Smooth muscle cell (in vitro differentiated cells): ENCODE measurements at regions not wholly inside any gene's neighbourhood (a gene's known extent, or its start where the extent isn't known, plus 50 kb on each side); places are given as distances from the start of the nearest gene placed in this dataset.

Source experiments
- DNase-seq: peaks from one replicate; lab custom pipeline; 2025; ENCODE audit not compliant: unreplicated experiment; lab: John Stamatoyannopoulos, UW
- H2AFZ ChIP-seq: fragments of 200-600 bp; sonication (generic); 2 replicates; pipeline ENCODE4 v1.6.0; 2016; ENCODE audit warnings: antibody characterized with exemption, low read depth, mild to moderate bottlenecking
- H3F3A ChIP-seq: fragments of 200-600 bp; sonication (generic); 2 replicates; pipeline ENCODE4 v1.6.0; 2017; ENCODE audit warnings: antibody characterized with exemption, low read depth
- H3K27ac ChIP-seq: fragments of 200-600 bp; sonication (generic); 2 replicates; pipeline ENCODE4 v1.5.1; 2016; ENCODE audit warnings: low read depth, mild to moderate bottlenecking
- H3K27me3 ChIP-seq: fragments of 200-600 bp; sonication (generic); 2 replicates; pipeline ENCODE4 v1.6.1; 2016; ENCODE audit warnings: low read depth, mild to moderate bottlenecking
- H3K36me3 ChIP-seq: fragments of 200-600 bp; sonication (generic); 2 replicates; pipeline ENCODE4 v1.5.1; 2016; ENCODE audit warnings: low read depth
- H3K4me1 ChIP-seq: fragments of 200-600 bp; sonication (generic); 2 replicates; pipeline ENCODE4 v1.5.1; 2016; ENCODE audit warnings: low read depth
- H3K4me2 ChIP-seq: fragments of 200-600 bp; sonication (generic); 2 replicates; pipeline ENCODE4 v1.6.0; 2016; ENCODE audit warnings: mild to moderate bottlenecking
- H3K4me3 ChIP-seq: fragments of 200-600 bp; sonication (generic); 2 replicates; pipeline ENCODE4 v1.5.1; 2016; ENCODE audit warnings: mild to moderate bottlenecking
- H3K79me2 ChIP-seq: fragments of 200-600 bp; sonication (generic); 2 replicates; pipeline ENCODE4 v1.6.0; 2016; ENCODE audit warnings: low read depth, mild to moderate bottlenecking
- H3K9ac ChIP-seq: fragments of 200-600 bp; sonication (generic); 2 replicates; pipeline ENCODE4 v1.6.0; 2016; ENCODE audit warnings: low read depth
- H3K9me3 ChIP-seq: fragments of 200-600 bp; sonication (generic); replicated peaks from 2 replicates; pipeline ENCODE4 v1.5.1; 2016; ENCODE audit warnings: low read depth
- H4K20me1 ChIP-seq: fragments of 200-600 bp; sonication (generic); 2 replicates; pipeline ENCODE4 v1.6.0; 2016; ENCODE audit warnings: low read depth
- WGBS: methylation state at CpG from one replicate; pipeline ENCODE4 v1.1.7; 2016; ENCODE audit warnings: low lambda C conversion rate; 5-methylcytosine and 5-hydroxymethylcytosine counted together
- TF ChIP-seq, protein P1 (sequence below): fragments of 200-600 bp; sonication (generic); IDR thresholded peaks from 2 replicates; pipeline ENCODE4 v1.5.1; 2017; ENCODE audit warnings: borderline replicate concordance, mild to moderate bottlenecking, antibody characterized with exemption; ENCODE audit not compliant: insufficient read depth, poor library complexity, severe bottlenecking

DNA sequence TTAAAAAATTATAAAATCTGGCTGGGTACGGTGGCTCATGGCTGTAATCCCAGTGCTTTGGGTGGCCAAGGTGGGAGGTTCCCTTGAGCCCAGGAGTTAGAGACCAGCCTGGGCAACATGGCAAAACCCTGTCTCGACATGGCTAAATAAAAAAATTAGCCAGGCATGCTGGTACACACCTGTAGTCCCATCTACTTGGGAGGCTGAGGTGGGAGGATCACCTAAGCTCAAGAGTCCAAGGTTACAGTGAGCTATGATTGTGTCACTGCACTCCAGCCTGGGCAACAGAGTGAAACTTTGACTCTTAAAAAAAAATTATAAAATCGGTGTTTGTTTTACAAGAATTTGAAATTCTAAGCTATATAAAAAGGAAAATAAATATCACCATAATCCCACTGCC is 141.8 kb downstream of the SLC38A6 start:
- no peak for DNase-seq
- Histone ChIP-seq H2AFZ (no peak overlapping the region), H3K4me3 (no peak overlapping the region), H3K9ac (no peak overlapping the region), H3K4me2 (no peak overlapping the region), H3K9me3 (no peaks in the 10 kb centered on the region), H3K36me3 (no peaks in the 10 kb centered on the region), H3K79me2 (no peaks in the 10 kb centered on the region), H4K20me1 (no peaks in the 10 kb centered on the region), H3K27ac (no peak overlapping the region), H3F3A (no peaks in the 10 kb centered on the region), H3K27me3 (no peaks in the 10 kb centered on the region), H3K4me1 (peaks cover 15% of the 10 kb centered on the region)
- TF ChIP-seq, protein P1, sequence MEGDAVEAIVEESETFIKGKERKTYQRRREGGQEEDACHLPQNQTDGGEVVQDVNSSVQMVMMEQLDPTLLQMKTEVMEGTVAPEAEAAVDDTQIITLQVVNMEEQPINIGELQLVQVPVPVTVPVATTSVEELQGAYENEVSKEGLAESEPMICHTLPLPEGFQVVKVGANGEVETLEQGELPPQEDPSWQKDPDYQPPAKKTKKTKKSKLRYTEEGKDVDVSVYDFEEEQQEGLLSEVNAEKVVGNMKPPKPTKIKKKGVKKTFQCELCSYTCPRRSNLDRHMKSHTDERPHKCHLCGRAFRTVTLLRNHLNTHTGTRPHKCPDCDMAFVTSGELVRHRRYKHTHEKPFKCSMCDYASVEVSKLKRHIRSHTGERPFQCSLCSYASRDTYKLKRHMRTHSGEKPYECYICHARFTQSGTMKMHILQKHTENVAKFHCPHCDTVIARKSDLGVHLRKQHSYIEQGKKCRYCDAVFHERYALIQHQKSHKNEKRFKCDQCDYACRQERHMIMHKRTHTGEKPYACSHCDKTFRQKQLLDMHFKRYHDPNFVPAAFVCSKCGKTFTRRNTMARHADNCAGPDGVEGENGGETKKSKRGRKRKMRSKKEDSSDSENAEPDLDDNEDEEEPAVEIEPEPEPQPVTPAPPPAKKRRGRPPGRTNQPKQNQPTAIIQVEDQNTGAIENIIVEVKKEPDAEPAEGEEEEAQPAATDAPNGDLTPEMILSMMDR, result no peak
- WGBS, result 95% methylated on average over 3 of the region's 3 CpGs

DNA sequence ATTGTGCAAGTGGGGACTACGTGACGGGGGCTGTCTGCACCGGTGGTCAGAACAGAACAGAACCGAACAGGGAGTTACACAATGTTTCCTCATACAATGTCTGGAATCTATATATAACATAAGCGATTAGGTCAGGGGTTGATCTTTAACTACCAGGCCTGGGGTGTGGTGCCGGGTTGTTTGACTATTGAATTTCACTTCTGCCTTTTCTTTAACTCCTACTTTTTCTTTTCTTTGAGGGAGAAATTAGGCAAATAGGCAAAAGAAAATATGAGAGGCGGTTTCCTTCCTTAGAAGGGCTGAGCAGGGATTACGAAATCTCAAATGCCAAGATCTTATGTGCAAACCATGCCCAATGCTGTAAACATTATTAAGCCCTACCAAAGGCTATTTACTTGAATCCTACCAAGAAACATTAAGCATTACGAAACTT is 140.3 kb downstream of the SLC38A6 start:
- Histone ChIP-seq H3K4me1 (peaks cover 9% of the 10 kb centered on the region), H3F3A (no peaks in the 10 kb centered on the region), H3K36me3 (no peaks in the 10 kb centered on the region), H3K4me3 (no peak overlapping the region), H3K9ac (no peak overlapping the region), H3K9me3 (no peaks in the 10 kb centered on the region), H3K4me2 (no peak overlapping the region), H3K79me2 (no peaks in the 10 kb centered on the region), H3K27me3 (no peaks in the 10 kb centered on the region), H4K20me1 (no peaks in the 10 kb centered on the region), H2AFZ (no peak overlapping the region), H3K27ac (no peak overlapping the region)
- 95% methylated on average over 9 of the region's 9 CpGs for WGBS
- TF ChIP-seq, protein P1, result no peak
- DNase-seq, result no peak

GRCh38 chr14:61120576-61120975 is 139.5 kb downstream of the SLC38A6 start:
- TF ChIP-seq, protein P1, result no peak
- Histone ChIP-seq H3K27me3 (no peaks in the 10 kb centered on the region), H3K9ac (no peak overlapping the region), H3K4me2 (no peak overlapping the region), H3K4me1 (peaks cover 6% of the 10 kb centered on the region), H2AFZ (no peak overlapping the region), H3K27ac (no peak overlapping the region), H3K4me3 (no peak overlapping the region), H3K79me2 (no peaks in the 10 kb centered on the region), H3K9me3 (no peaks in the 10 kb centered on the region), H4K20me1 (no peaks in the 10 kb centered on the region), H3K36me3 (no peaks in the 10 kb centered on the region), H3F3A (no peaks in the 10 kb centered on the region)
- WGBS, result 99% methylated on average over 8 of the region's 8 CpGs
- DNase-seq, result no peak

DNA sequence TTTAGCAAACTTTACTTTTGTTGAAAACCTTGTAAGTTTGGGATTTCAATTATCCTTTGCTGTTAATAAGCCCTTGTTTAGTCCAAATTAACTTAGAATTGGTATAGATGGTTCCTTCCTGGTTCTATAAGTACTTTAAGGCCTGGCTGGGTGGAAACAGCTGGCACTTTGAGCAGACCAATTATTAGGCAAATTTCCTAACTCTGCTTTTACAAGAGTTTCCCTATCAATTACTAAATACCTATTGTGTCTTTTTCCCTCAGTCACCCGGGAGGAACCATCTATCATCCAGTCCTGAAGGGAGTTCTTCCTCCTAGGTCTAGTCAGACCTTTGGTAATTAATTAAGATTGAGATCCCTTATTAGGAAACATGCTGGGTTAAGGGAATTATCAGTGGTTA is 138.0 kb downstream of the SLC38A6 start:
- Histone ChIP-seq H3K36me3 (no peaks in the 10 kb centered on the region), H3K27me3 (no peaks in the 10 kb centered on the region), H3K4me3 (no peak overlapping the region), H2AFZ (no peak overlapping the region), H3K27ac (no peak overlapping the region), H4K20me1 (no peaks in the 10 kb centered on the region), H3K4me2 (no peak overlapping the region), H3K79me2 (no peaks in the 10 kb centered on the region), H3K9me3 (no peaks in the 10 kb centered on the region), H3F3A (no peaks in the 10 kb centered on the region), H3K4me1 (peaks cover 6% of the 10 kb centered on the region), H3K9ac (no peak overlapping the region)
- no peak for DNase-seq
- 43% methylated on average over 1 of the region's 1 CpG for WGBS
- TF ChIP-seq, protein P1, result no peak
